ENCODE measurements at regions not wholly inside any gene's neighbourhood (a gene's known extent, or its start where the extent isn't known, plus 50 kb on each side); places are given as distances from the start of the nearest gene placed in this dataset.

DNA sequence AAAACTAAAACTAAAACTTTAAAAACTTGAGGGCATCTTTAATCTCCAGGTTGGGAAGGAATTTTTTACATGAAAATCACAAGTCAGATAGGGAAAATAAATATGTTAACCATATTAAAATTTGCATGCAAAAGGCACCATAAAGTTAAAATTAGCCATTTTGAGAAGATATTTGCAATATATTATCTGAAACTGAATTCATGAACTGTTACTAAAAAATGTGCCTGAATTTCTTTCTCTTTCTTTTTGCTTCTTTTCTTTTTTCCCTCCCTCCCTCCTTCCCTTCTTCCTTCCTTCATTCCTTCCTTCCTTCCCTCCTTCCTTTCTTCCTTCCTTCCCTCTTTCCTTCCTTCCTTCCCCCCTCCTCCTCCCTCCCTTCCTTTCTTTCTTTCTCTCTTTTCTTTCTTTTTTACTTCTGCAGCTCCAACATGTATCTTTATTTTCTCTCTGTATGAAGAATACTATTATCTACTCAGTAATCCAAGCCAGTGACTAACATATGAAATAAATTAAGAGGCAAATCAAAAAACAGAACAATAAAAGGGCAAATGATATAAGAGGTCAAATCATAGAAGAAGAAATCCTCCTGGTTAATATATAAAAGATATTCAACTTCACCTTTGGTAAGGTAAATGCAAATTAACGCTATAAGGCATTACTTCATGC is 146.0 kb downstream of the BRMS1L start:
- no peak for DNase-seq (ENCODE audit: low read depth, low spot score)
- Histone ChIP-seq H3K9ac (replicated peaks; ENCODE audit: extremely low read depth, insufficient read depth, low read length) (no peak overlapping the region), H3K36me3 (ENCODE audit: control insufficient read depth in 2 of 2, extremely low read depth in 1 of 2, insufficient read depth in 2 of 2, low read length in 2 of 2) (no peaks in the 10 kb centered on the region), H2AFZ (ENCODE audit: low read depth, low read length) (no peak overlapping the region), H3K9me1 (replicated peaks; ENCODE audit: control insufficient read depth, extremely low read depth, insufficient read depth, low read length) (no peaks in the 10 kb centered on the region), H3K4me3 (replicated peaks in 1 of 3; ENCODE audit: insufficient read depth in 1 of 3, low read depth in 1 of 3, low read length in 3 of 3) (no peak overlapping the region), H3K4me1 (ENCODE audit: control insufficient read depth, extremely low read depth, insufficient read depth, low read length) (no peaks in the 10 kb centered on the region), H4K20me1 (replicated peaks; ENCODE audit: control insufficient read depth, extremely low read depth, insufficient read depth, low read length) (no peaks in the 10 kb centered on the region), H3K4me2 (ENCODE audit: insufficient read depth, low read length) (no peak overlapping the region), H3K27me3 (ENCODE audit: control insufficient read depth in 2 of 2, insufficient read depth in 2 of 2, low read length in 2 of 2) (no peaks in the 10 kb centered on the region), H3K27ac (ENCODE audit: insufficient read depth, low read depth, low read length) (no peak overlapping the region), H3K9me3 (replicated peaks; ENCODE audit: control insufficient read depth, insufficient read depth, low read length) (no peaks in the 10 kb centered on the region), H3K79me2 (ENCODE audit: control insufficient read depth, insufficient read depth, low read length) (no peaks in the 10 kb centered on the region)
- TF ChIP-seq POLR2A (IDR thresholded peaks at IDR 0.05; ENCODE audit: low read depth, low read length) (no peak), GATA2 (IDR thresholded peaks at IDR 0.05; ENCODE audit: insufficient read depth, insufficient read length, low read depth, low read length) (no peak), EZH2 (IDR thresholded peaks at IDR 0.05; ENCODE audit: borderline replicate concordance, low read depth, low read length, severe bottlenecking) (no peak), FOS (IDR thresholded peaks at IDR 0.05; ENCODE audit: borderline replicate concordance, insufficient read depth, low read length) (no peak), POLR2AphosphoS5 (IDR thresholded peaks at IDR 0.05; ENCODE audit: insufficient read depth, low read depth, low read length) (no peak), JUN (IDR thresholded peaks at IDR 0.05; ENCODE audit: borderline replicate concordance, insufficient read depth, insufficient read length, low read depth) (no peak), MAX (IDR thresholded peaks at IDR 0.05; ENCODE audit: insufficient read depth, insufficient read length) (no peak), MYC (IDR thresholded peaks at IDR 0.05; ENCODE audit: low read depth, low read length) (no peak)
- TF ChIP-seq, protein P1, sequence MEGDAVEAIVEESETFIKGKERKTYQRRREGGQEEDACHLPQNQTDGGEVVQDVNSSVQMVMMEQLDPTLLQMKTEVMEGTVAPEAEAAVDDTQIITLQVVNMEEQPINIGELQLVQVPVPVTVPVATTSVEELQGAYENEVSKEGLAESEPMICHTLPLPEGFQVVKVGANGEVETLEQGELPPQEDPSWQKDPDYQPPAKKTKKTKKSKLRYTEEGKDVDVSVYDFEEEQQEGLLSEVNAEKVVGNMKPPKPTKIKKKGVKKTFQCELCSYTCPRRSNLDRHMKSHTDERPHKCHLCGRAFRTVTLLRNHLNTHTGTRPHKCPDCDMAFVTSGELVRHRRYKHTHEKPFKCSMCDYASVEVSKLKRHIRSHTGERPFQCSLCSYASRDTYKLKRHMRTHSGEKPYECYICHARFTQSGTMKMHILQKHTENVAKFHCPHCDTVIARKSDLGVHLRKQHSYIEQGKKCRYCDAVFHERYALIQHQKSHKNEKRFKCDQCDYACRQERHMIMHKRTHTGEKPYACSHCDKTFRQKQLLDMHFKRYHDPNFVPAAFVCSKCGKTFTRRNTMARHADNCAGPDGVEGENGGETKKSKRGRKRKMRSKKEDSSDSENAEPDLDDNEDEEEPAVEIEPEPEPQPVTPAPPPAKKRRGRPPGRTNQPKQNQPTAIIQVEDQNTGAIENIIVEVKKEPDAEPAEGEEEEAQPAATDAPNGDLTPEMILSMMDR (IDR thresholded peaks at IDR 0.05; ENCODE audit: extremely low read depth in 1 of 2, insufficient read depth in 1 of 2, low read depth in 1 of 2, low read length in 2 of 2): no peak
- intact Hi-C loops (cut with micrococcal nuclease) (no loop called here), dilution Hi-C loops (cut with MboI; ENCODE audit: extremely low pct_ligation_motif_present, low sequenced_read_pairs) (no loop called here)
- no peak for FAIRE-seq
- ChIA-PET CTCF (no interaction called here), POLR2A (no interaction called here)
- no TSS peak for BruUV-seq (replicated peaks)

Measured in endothelial cell of umbilical vein (primary cell).